ENCODE measurements at regions not wholly inside any gene's neighbourhood (a gene's known extent, or its start where the extent isn't known, plus 50 kb on each side); places are given as distances from the start of the nearest gene placed in this dataset.

- DNase-seq (ENCODE audit: low spot score), result no peak
- H3K27me3 ChIP-seq, result no peaks in the 10 kb centered on the region
- H3K4me1 ChIP-seq, result no peaks in the 10 kb centered on the region
- no peaks in the 10 kb centered on the region for H3K9me3 ChIP-seq
- no peak overlapping the region for H3K27ac ChIP-seq
- H3K36me3 ChIP-seq, result no peaks in the 10 kb centered on the region
- no peak for TF ChIP-seq CTCF (IDR thresholded peaks at IDR 0.05)
- no peak overlapping the region for H3K4me3 ChIP-seq
Measured at GRCh38 chr3:110810356-110810755, 261.3 kb upstream of the NECTIN3 start.

GRCh38 chr3:110811050-110811449, 260.6 kb upstream of the NECTIN3 start:
- DNase-seq (ENCODE audit: low spot score), result no peak
- H3K36me3 ChIP-seq, result no peaks in the 10 kb centered on the region
- no peaks in the 10 kb centered on the region for H3K27me3 ChIP-seq
- no peaks in the 10 kb centered on the region for H3K9me3 ChIP-seq
- H3K4me3 ChIP-seq, result no peak overlapping the region
- no peaks in the 10 kb centered on the region for H3K4me1 ChIP-seq
- no peak overlapping the region for H3K27ac ChIP-seq
- no peak for TF ChIP-seq CTCF (IDR thresholded peaks at IDR 0.05)

- Histone ChIP-seq H3K27me3 (no peaks in the 10 kb centered on the region), H3K4me3 (no peak overlapping the region), H3K27ac (no peak overlapping the region), H3K9me3 (no peaks in the 10 kb centered on the region), H3K36me3 (no peaks in the 10 kb centered on the region), H3K4me1 (no peaks in the 10 kb centered on the region)
- TF ChIP-seq CTCF (IDR thresholded peaks at IDR 0.05), result no peak
- DNase-seq (ENCODE audit: low spot score), result no peak
Measured at GRCh38 chr3:110813541-110813940, 258.1 kb upstream of the NECTIN3 start.

GRCh38 chr3:110814170-110815007, 257.2 kb upstream of the NECTIN3 start:
- H3K4me1 ChIP-seq, result no peaks in the 10 kb centered on the region
- TF ChIP-seq CTCF (IDR thresholded peaks at IDR 0.05), result no peak
- no peaks in the 10 kb centered on the region for H3K27me3 ChIP-seq
- no peak for DNase-seq (ENCODE audit: low spot score)
- H3K4me3 ChIP-seq, result no peak overlapping the region
- no peaks in the 10 kb centered on the region for H3K36me3 ChIP-seq
- no peak overlapping the region for H3K27ac ChIP-seq
- no peaks in the 10 kb centered on the region for H3K9me3 ChIP-seq

- no peaks in the 10 kb centered on the region for H3K4me1 ChIP-seq
Measured at GRCh38 chr3:110815008-110815583, 256.5 kb upstream of the NECTIN3 start.

More at GRCh38 chr3:110815008-110815583, 256.5 kb upstream of the NECTIN3 start:
- Histone ChIP-seq H3K27ac (no peak overlapping the region), H3K36me3 (no peaks in the 10 kb centered on the region), H3K9me3 (no peaks in the 10 kb centered on the region), H3K4me3 (no peak overlapping the region), H3K27me3 (no peaks in the 10 kb centered on the region)
- DNase-seq (ENCODE audit: low spot score), result no peak
- TF ChIP-seq CTCF (IDR thresholded peaks at IDR 0.05), result no peak

Data from right atrium auricular region (tissue), 2 donors.